GM12878 (cell line): ENCODE measurements at regions not wholly inside any gene's neighbourhood (a gene's known extent, or its start where the extent isn't known, plus 50 kb on each side); places are given as distances from the start of the nearest gene placed in this dataset.

Experiments
- ATAC-seq: fragments of 200-7000 bp; cut with Tn5 transposase; 3 replicates; pipeline ENCODE4 v1.9.1; 2020; ENCODE audit warnings: mild to moderate bottlenecking, moderate library complexity
- BruUV-seq: library from RNA; stranded (reverse); fragments of 400-500 nt; replicated peaks from 2 replicates; lab custom pipeline; 2021; lab: Mats Ljungman, UMichigan
- CTCF ChIA-PET: fragments of 300-600 bp; sonication (Branson Sonifier 250); formaldehyde crosslinking; extraction: SDS; loops from one replicate; lab custom pipeline; 2021; ENCODE audit warnings: inconsistent platforms; lab: Yijun Ruan, JAX
- POLR2A ChIA-PET: fragments of 350-600 bp; formaldehyde crosslinking; extraction: SDS; loops from one replicate; lab custom pipeline; 2021; ENCODE audit warnings: inconsistent platforms; lab: Charles Lee
- RAD21 ChIA-PET: fragments of 300-600 bp; sonication (Branson Sonifier 250); formaldehyde crosslinking; loops from one replicate; lab custom pipeline; 2023; ENCODE audit warnings: antibody characterized with exemption; ENCODE audit not compliant: unreplicated experiment; lab: Charles Lee
- SMC1A ChIA-PET: fragments of 300-600 bp; sonication (Branson Sonifier 250); formaldehyde crosslinking; loops from one replicate; lab custom pipeline; 2023; ENCODE audit not compliant: unreplicated experiment, uncharacterized antibody; lab: Charles Lee
- DNase-seq: peaks from one replicate; pipeline ENCODE4 v3.0.0-alpha.2; 2011; ENCODE audit warnings: low read depth, low spot score
- FAIRE-seq: peaks from 3 replicates; lab custom pipeline; 2011; peaks lifted over from hg19 to GRCh38; lab: Jason Lieb, UNC
- H2AFZ ChIP-seq: 2 replicates; pipeline ENCODE4 v1.6.0; 2011; ENCODE audit warnings: low read depth, low read length, control low read depth; ENCODE audit not compliant: control insufficient read depth
- H3K27ac ChIP-seq: 2 replicates; pipeline ENCODE4 v1.5.1; 2011; ENCODE audit warnings: control low read depth; ENCODE audit not compliant: control insufficient read depth, insufficient read depth
- H3K27me3 ChIP-seq, 2 experiments: replicated peaks in 1 of 2; 2 replicates each; pipeline versions ENCODE4 v1.6.0 to v1.6.1; 2011; ENCODE audit warnings: low read length in 1 of 2; ENCODE audit not compliant: control insufficient read depth in 2 of 2, insufficient read depth in 2 of 2
- H3K36me3 ChIP-seq, 2 experiments: 2 replicates each; pipeline ENCODE4 v1.5.1; 2011; ENCODE audit warnings: low read length in 1 of 2; ENCODE audit not compliant: control insufficient read depth in 2 of 2, insufficient read depth in 2 of 2
- H3K4me1 ChIP-seq: 2 replicates; pipeline ENCODE4 v1.6.1; 2011; ENCODE audit warnings: mild to moderate bottlenecking, low read length, moderate library complexity, mixed read lengths; ENCODE audit not compliant: control insufficient read depth, insufficient read depth
- H3K4me2 ChIP-seq: 2 replicates; pipeline ENCODE4 v1.6.0; 2011; ENCODE audit warnings: control low read depth; ENCODE audit not compliant: control insufficient read depth, insufficient read depth
- H3K4me3 ChIP-seq: fragments of 200-600 bp; sonication (generic); 2 replicates; pipeline ENCODE4 v1.5.1; 2016
- H3K79me2 ChIP-seq: 2 replicates; pipeline ENCODE4 v1.6.0; 2011; ENCODE audit warnings: low read length; ENCODE audit not compliant: control insufficient read depth, insufficient read depth
- H3K9ac ChIP-seq: 2 replicates; pipeline ENCODE4 v1.8.0; 2011; ENCODE audit warnings: low read length, control low read depth, mixed read lengths; ENCODE audit not compliant: control insufficient read depth, insufficient read depth
- H3K9me3 ChIP-seq: replicated peaks from 3 replicates; pipeline ENCODE4 v1.5.1; 2011; ENCODE audit warnings: mild to moderate bottlenecking, low read length; ENCODE audit not compliant: control insufficient read depth, insufficient read depth
- H4K20me1 ChIP-seq: 2 replicates; pipeline ENCODE4 v1.6.0; 2011; ENCODE audit not compliant: control insufficient read depth, insufficient read depth
- BCL11A ChIP-seq: IDR thresholded peaks from 2 replicates; pipeline ENCODE4 v1.6.1; 2011; ENCODE audit warnings: low read depth, low read length
- NFYA ChIP-seq: IDR thresholded peaks from 2 replicates; pipeline ENCODE4 v1.6.1; 2011; ENCODE audit warnings: low read depth, mild to moderate bottlenecking, low read length, improper control_type of control experiment, borderline replicate concordance
- NFYB ChIP-seq: IDR thresholded peaks from 2 replicates; pipeline ENCODE4 v1.6.1; 2011; ENCODE audit warnings: low read depth, mild to moderate bottlenecking, low read length, improper control_type of control experiment, moderate library complexity; ENCODE audit not compliant: insufficient read depth
- POLR2AphosphoS2 ChIP-seq: IDR thresholded peaks from 2 replicates; pipeline ENCODE4 v1.6.1; 2011; ENCODE audit warnings: low read depth, mild to moderate bottlenecking, low read length, improper control_type of control experiment, moderate library complexity
- RAD51 ChIP-seq: fragments of 450-650 bp; IDR thresholded peaks from 2 replicates; pipeline ENCODE4 v1.6.1; 2016; ENCODE audit warnings: moderate library complexity, mild to moderate bottlenecking, inconsistent platforms
- RUNX3 ChIP-seq: IDR thresholded peaks from 2 replicates; pipeline ENCODE4 v1.6.1; 2012; ENCODE audit warnings: low read length, inconsistent platforms
- SRF ChIP-seq, 2 experiments: IDR thresholded peaks; 2 replicates each; pipeline ENCODE4 v1.6.1; 2011; ENCODE audit warnings: low read depth in 2 of 2, low read length in 2 of 2, mild to moderate bottlenecking in 1 of 2, moderate library complexity in 1 of 2
- in situ Hi-C: fragments of 300-500 bp; cut with MboI; formaldehyde crosslinking; loops from 9 replicates; pipeline ENCODE4 v1.14.3; 2018; ENCODE audit warnings: mixed read lengths
- intact Hi-C: fragments of 100-400 bp; cut with micrococcal nuclease; formaldehyde crosslinking; loops from one replicate; pipeline ENCODE4 v1.14.2; 2022; ENCODE audit not compliant: unreplicated experiment
- TF ChIP-seq, protein P1 (sequence below), 3 experiments: IDR thresholded peaks in 2 of 3; conservative IDR thresholded peaks in 1 of 3; 2 replicates each; pipeline ENCODE4 v1.5.1; 2011; ENCODE audit warnings: low read depth in 3 of 3, low read length in 3 of 3, mild to moderate bottlenecking in 3 of 3, control low read depth in 2 of 3, moderate library complexity in 2 of 3, inconsistent platforms in 1 of 3, mixed read lengths in 1 of 3; ENCODE audit not compliant: control insufficient read depth in 2 of 3, insufficient read depth in 1 of 3; ENCODE audit errors: extremely low read depth in 1 of 3
- TF ChIP-seq, protein P2 (sequence below): IDR thresholded peaks from 2 replicates; pipeline ENCODE4 v1.6.1; 2011; ENCODE audit warnings: borderline replicate concordance, low read depth, mild to moderate bottlenecking, moderate library complexity, mixed read lengths, low read length; ENCODE audit not compliant: insufficient read depth; ENCODE audit errors: extremely low read length

DNA sequence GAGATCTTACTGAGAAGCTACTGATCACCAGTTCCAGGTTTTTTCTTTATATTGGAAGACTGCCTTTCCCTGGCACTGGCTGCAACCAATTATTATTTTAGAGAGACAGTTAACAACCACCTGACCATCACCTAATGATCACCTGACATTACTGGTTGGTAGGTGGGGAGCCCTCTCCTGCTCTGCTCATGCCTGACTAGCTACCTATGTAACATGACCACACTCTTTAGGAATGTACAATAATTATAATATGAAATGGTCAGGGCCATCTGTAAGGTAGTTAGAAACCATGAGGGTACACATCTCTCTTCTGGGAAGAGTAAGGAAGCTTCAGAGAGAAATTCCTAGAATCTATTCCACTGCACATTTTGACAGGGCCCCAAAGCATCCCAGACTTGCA lies 59.0 kb upstream of the SCEL start:
- H4K20me1 ChIP-seq, result no peaks in the 10 kb centered on the region
- intact Hi-C loops, result no loop called here
- ATAC-seq, result no peak
- H3K79me2 ChIP-seq, result no peaks in the 10 kb centered on the region
- ChIA-PET RAD21 (interaction anchor here (1.0 to 7.1 kb wide), 16 partner anchors 14 to 291 kb away, joined by 3 to 135 read pairs (median 14); partner anchors contain the start of gene MYCBP2), SMC1A (interaction anchor here (0.6 to 6.4 kb wide), 25 partner anchors 11 to 345 kb away, joined by 3 to 113 read pairs (median 11); partner anchors contain the start of gene MYCBP2), POLR2A (interaction anchor here (0.7 to 3.7 kb wide), 8 partner anchors 25 to 290 kb away, joined by 3 to 34 read pairs (median 4); partner anchors contain the start of gene MYCBP2), CTCF (interaction anchor here (0.6 to 5.0 kb wide), 16 partner anchors 11 to 259 kb away, joined by 3 to 80 read pairs (median 18); partner anchors contain the start of gene MYCBP2)
- no peaks in the 10 kb centered on the region; the same call in 2 of the 3 replicates for H3K9me3 ChIP-seq
- FAIRE-seq, result no peak
- in situ Hi-C loops, result loop anchor here (5.0 kb wide), 1 partner anchor 139 kb away; no protein-coding TSS in a partner anchor
- H2AFZ ChIP-seq, result no peak overlapping the region
- no peaks in the 10 kb centered on the region for H3K36me3 ChIP-seq
- BruUV-seq, result no TSS peak
- no peak overlapping the region for H3K27ac ChIP-seq
- peaks cover 6% of the 10 kb centered on the region for H3K4me1 ChIP-seq
- no peaks in the 10 kb centered on the region for H3K27me3 ChIP-seq
- no peak overlapping the region for H3K9ac ChIP-seq
- no peak overlapping the region for H3K4me3 ChIP-seq
- no peak for TF ChIP-seq RUNX3
- TF ChIP-seq, protein P1, sequence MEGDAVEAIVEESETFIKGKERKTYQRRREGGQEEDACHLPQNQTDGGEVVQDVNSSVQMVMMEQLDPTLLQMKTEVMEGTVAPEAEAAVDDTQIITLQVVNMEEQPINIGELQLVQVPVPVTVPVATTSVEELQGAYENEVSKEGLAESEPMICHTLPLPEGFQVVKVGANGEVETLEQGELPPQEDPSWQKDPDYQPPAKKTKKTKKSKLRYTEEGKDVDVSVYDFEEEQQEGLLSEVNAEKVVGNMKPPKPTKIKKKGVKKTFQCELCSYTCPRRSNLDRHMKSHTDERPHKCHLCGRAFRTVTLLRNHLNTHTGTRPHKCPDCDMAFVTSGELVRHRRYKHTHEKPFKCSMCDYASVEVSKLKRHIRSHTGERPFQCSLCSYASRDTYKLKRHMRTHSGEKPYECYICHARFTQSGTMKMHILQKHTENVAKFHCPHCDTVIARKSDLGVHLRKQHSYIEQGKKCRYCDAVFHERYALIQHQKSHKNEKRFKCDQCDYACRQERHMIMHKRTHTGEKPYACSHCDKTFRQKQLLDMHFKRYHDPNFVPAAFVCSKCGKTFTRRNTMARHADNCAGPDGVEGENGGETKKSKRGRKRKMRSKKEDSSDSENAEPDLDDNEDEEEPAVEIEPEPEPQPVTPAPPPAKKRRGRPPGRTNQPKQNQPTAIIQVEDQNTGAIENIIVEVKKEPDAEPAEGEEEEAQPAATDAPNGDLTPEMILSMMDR (IDR thresholded peaks at IDR 0.05 in 2 of 3, conservative IDR thresholded peaks at IDR 0.05 in 1 of 3; ENCODE audit: control insufficient read depth in 2 of 3, extremely low read depth in 1 of 3, insufficient read depth in 1 of 3, low read depth in 3 of 3, low read length in 3 of 3), result no peak
- no peak for TF ChIP-seq POLR2AphosphoS2
- TF ChIP-seq BCL11A, result no peak
- TF ChIP-seq SRF (IDR thresholded peaks at IDR 0.05; ENCODE audit: low read depth in 2 of 2, low read length in 2 of 2), result no peak
- 0 out of 2 replicates have a peak, but pooled peaks have one; percentile 17 for TF ChIP-seq RAD51
- TF ChIP-seq NFYA, result no peak
- no peak for TF ChIP-seq NFYB
- TF ChIP-seq, protein P2, sequence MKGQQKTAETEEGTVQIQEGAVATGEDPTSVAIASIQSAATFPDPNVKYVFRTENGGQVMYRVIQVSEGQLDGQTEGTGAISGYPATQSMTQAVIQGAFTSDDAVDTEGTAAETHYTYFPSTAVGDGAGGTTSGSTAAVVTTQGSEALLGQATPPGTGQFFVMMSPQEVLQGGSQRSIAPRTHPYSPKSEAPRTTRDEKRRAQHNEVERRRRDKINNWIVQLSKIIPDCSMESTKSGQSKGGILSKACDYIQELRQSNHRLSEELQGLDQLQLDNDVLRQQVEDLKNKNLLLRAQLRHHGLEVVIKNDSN, result no peak
- no peak overlapping the region for H3K4me2 ChIP-seq
- no peak for DNase-seq
